DND-41 (cell line): ENCODE measurements at regions not wholly inside any gene's neighbourhood (a gene's known extent, or its start where the extent isn't known, plus 50 kb on each side); places are given as distances from the start of the nearest gene placed in this dataset.

ENCODE experiments used
- EZH2 ChIP-seq: IDR thresholded peaks from 3 replicates; pipeline ENCODE4 v1.6.1; 2012; ENCODE audit warnings: borderline replicate concordance, low read depth, mild to moderate bottlenecking, moderate library complexity, low read length, inconsistent platforms; ENCODE audit not compliant: severe bottlenecking
- TF ChIP-seq, protein P1 (sequence below): IDR thresholded peaks from 2 replicates; pipeline ENCODE4 v1.5.1; 2012; ENCODE audit warnings: borderline replicate concordance, low read length, moderate library complexity, mild to moderate bottlenecking; ENCODE audit not compliant: poor library complexity, severe bottlenecking; ENCODE audit errors: extremely low read depth

DNA sequence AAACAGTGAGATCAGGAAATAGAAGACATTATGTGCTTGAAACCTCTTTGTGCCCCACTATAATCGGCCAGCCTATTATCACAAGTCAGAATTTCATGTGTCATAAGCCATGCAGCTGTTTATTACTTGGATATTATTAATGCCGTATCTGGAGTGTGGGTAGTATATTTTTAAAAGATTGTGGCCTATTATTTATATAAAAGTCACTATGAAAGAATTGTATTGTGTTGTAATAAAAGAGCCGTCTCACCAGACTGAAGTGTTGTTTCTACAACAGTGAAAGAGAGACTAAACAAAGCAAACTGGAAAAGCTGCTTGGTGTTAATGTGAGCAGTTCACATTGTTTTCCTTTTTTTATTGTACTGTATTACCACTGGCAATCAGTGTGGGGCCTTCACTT lies 449.1 kb downstream of the PSAT1 start:
- TF ChIP-seq, protein P1, sequence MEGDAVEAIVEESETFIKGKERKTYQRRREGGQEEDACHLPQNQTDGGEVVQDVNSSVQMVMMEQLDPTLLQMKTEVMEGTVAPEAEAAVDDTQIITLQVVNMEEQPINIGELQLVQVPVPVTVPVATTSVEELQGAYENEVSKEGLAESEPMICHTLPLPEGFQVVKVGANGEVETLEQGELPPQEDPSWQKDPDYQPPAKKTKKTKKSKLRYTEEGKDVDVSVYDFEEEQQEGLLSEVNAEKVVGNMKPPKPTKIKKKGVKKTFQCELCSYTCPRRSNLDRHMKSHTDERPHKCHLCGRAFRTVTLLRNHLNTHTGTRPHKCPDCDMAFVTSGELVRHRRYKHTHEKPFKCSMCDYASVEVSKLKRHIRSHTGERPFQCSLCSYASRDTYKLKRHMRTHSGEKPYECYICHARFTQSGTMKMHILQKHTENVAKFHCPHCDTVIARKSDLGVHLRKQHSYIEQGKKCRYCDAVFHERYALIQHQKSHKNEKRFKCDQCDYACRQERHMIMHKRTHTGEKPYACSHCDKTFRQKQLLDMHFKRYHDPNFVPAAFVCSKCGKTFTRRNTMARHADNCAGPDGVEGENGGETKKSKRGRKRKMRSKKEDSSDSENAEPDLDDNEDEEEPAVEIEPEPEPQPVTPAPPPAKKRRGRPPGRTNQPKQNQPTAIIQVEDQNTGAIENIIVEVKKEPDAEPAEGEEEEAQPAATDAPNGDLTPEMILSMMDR = no peak
- TF ChIP-seq EZH2 = no peak
